ENCODE measurements at regions not wholly inside any gene's neighbourhood (a gene's known extent, or its start where the extent isn't known, plus 50 kb on each side); places are given as distances from the start of the nearest gene placed in this dataset.
A peak's percentile ranks its signal among the peaks of the same experiment; 100 is the strongest.

- H3K36me3 ChIP-seq, result no peaks in the 10 kb centered on the region
- H3K27me3 ChIP-seq, result no peaks in the 10 kb centered on the region
- no peaks in the 10 kb centered on the region for H3K4me1 ChIP-seq
- H3K9me3 ChIP-seq, result no peaks in the 10 kb centered on the region
- H3K4me3 ChIP-seq, result no peak overlapping the region
- TF ChIP-seq EP300 (IDR thresholded peaks at IDR 0.05) (no peak), CTCF (IDR thresholded peaks at IDR 0.05) (no peak), POLR2AphosphoS5 (IDR thresholded peaks at IDR 0.05) (no peak), POLR2A (IDR thresholded peaks at IDR 0.05) (no peak)
- no peak for DNase-seq
- intact Hi-C loops (cut with DNase I; ENCODE audit: low total_unique reads), result no loop called here
- no peak overlapping the region for H3K27ac ChIP-seq
Measured at GRCh38 chr6:145139895-145140294, 595.4 kb downstream of the EPM2A start.

GRCh38 chr6:145141572-145141971 is 593.7 kb downstream of the EPM2A start:
- no peaks in the 10 kb centered on the region for H3K4me1 ChIP-seq
- H3K27ac ChIP-seq, result no peak overlapping the region
- peak in 1 of 2 donors; percentile 6 for DNase-seq
- intact Hi-C loops (cut with DNase I; ENCODE audit: low total_unique reads), result no loop called here
- no peaks in the 10 kb centered on the region for H3K9me3 ChIP-seq
- no peaks in the 10 kb centered on the region for H3K27me3 ChIP-seq
- TF ChIP-seq EP300 (IDR thresholded peaks at IDR 0.05), result no peak
- TF ChIP-seq CTCF (IDR thresholded peaks at IDR 0.05), result no peak
- no peak for TF ChIP-seq POLR2A (IDR thresholded peaks at IDR 0.05)
- no peak for TF ChIP-seq POLR2AphosphoS5 (IDR thresholded peaks at IDR 0.05)
- no peak overlapping the region for H3K4me3 ChIP-seq
- H3K36me3 ChIP-seq, result no peaks in the 10 kb centered on the region

- H3K36me3 ChIP-seq, result no peaks in the 10 kb centered on the region
- intact Hi-C loops (cut with DNase I; ENCODE audit: low total_unique reads), result no loop called here
- TF ChIP-seq EP300 (IDR thresholded peaks at IDR 0.05) (no peak), CTCF (IDR thresholded peaks at IDR 0.05) (no peak), POLR2A (IDR thresholded peaks at IDR 0.05) (no peak), POLR2AphosphoS5 (IDR thresholded peaks at IDR 0.05) (no peak)
- H3K4me3 ChIP-seq, result no peak overlapping the region
- no peak overlapping the region for H3K27ac ChIP-seq
- H3K4me1 ChIP-seq, result no peaks in the 10 kb centered on the region
- DNase-seq, result no peak
- no peaks in the 10 kb centered on the region for H3K9me3 ChIP-seq
- no peaks in the 10 kb centered on the region for H3K27me3 ChIP-seq
- WGBS, 5 donors, result 83 to 91% (median 85%) methylated on average over 1 of the region's 1 CpG
Measured at GRCh38 chr6:145142958-145143357, 592.4 kb downstream of the EPM2A start.

GRCh38 chr6:145143379-145143778 is 591.9 kb downstream of the EPM2A start:
- no peak for DNase-seq
- Histone ChIP-seq H3K36me3 (no peaks in the 10 kb centered on the region), H3K27ac (no peak overlapping the region), H3K27me3 (no peaks in the 10 kb centered on the region), H3K4me3 (no peak overlapping the region), H3K9me3 (no peaks in the 10 kb centered on the region), H3K4me1 (no peaks in the 10 kb centered on the region)
- intact Hi-C loops (cut with DNase I; ENCODE audit: low total_unique reads), result no loop called here
- TF ChIP-seq CTCF (IDR thresholded peaks at IDR 0.05), result no peak
- no peak for TF ChIP-seq POLR2AphosphoS5 (IDR thresholded peaks at IDR 0.05)
- TF ChIP-seq EP300 (IDR thresholded peaks at IDR 0.05), result no peak
- TF ChIP-seq POLR2A (IDR thresholded peaks at IDR 0.05), result no peak
- WGBS, 5 donors, result 87 to 95% (median 92%) methylated on average over 3 of the region's 3 CpGs

- intact Hi-C loops (cut with DNase I; ENCODE audit: low total_unique reads), result no loop called here
- H3K27me3 ChIP-seq, result no peaks in the 10 kb centered on the region
- H3K4me1 ChIP-seq, result no peaks in the 10 kb centered on the region
- H3K4me3 ChIP-seq, result no peak overlapping the region
- DNase-seq, result no peak
- no peaks in the 10 kb centered on the region for H3K36me3 ChIP-seq
- no peaks in the 10 kb centered on the region for H3K9me3 ChIP-seq
- TF ChIP-seq CTCF (IDR thresholded peaks at IDR 0.05), result no peak
- no peak overlapping the region for H3K27ac ChIP-seq
Measured at GRCh38 chr6:145147559-145147958, 587.8 kb downstream of the EPM2A start.
